Kidney (tissue), 13 donors: ENCODE measurements at regions not wholly inside any gene's neighbourhood (a gene's known extent, or its start where the extent isn't known, plus 50 kb on each side); places are given as distances from the start of the nearest gene placed in this dataset.

Experiments used
- DNase-seq, 5 donors: peaks; one replicate each; pipeline ENCODE4 v3.0.0-alpha.2; 2013 to 2020
- FAIRE-seq: peaks from 2 replicates; lab custom pipeline; 2012; peaks lifted over from hg19 to GRCh38; lab: Jason Lieb, UNC
- H3K27ac ChIP-seq, 2 donors: one replicate each; pipeline ENCODE4 v1.7.0; 2013; ENCODE audit warnings: low read depth in 2 of 2, low read length in 2 of 2, inconsistent platforms in 1 of 2
- H3K27me3 ChIP-seq: one replicate; pipeline ENCODE4 v1.7.1; 2013; ENCODE audit warnings: low read length, inconsistent platforms; ENCODE audit not compliant: control insufficient read depth, insufficient read depth
- H3K36me3 ChIP-seq, 3 donors: one replicate each; pipeline versions ENCODE4 v1.7.0 to v1.7.1; 2013; ENCODE audit warnings: low read length in 3 of 3, control low read depth in 1 of 3, inconsistent platforms in 1 of 3; ENCODE audit not compliant: insufficient read depth in 3 of 3, control insufficient read depth in 2 of 3
- H3K4me1 ChIP-seq, 3 donors: one replicate each; pipeline versions ENCODE4 v1.7.0 to v1.7.1; 2013; ENCODE audit warnings: low read length in 3 of 3, inconsistent platforms in 1 of 3, low read depth in 1 of 3; ENCODE audit not compliant: control insufficient read depth in 2 of 3, insufficient read depth in 2 of 3
- H3K4me3 ChIP-seq, 3 donors: one replicate each; pipeline versions ENCODE4 v1.7.0 to v1.8.1; 2013; ENCODE audit warnings: low read length in 3 of 3, control low read depth in 1 of 3, inconsistent platforms in 1 of 3
- H3K9ac ChIP-seq, 3 donors: one replicate each; pipeline versions ENCODE4 v1.7.0 to v1.7.1; 2013; ENCODE audit warnings: low read length in 3 of 3, control low read depth in 1 of 3, inconsistent platforms in 1 of 3
- H3K9me3 ChIP-seq, 3 donors: one replicate each; pipeline versions ENCODE4 v1.7.0 to v1.7.1; 2013; ENCODE audit warnings: low read length in 3 of 3, control low read depth in 1 of 3, inconsistent platforms in 1 of 3; ENCODE audit not compliant: control insufficient read depth in 2 of 3, insufficient read depth in 1 of 3
- CTCF ChIP-seq: IDR thresholded peaks from 3 replicates; pipeline ENCODE4 v1.5.1; 2012; ENCODE audit warnings: mild to moderate bottlenecking, moderate library complexity, borderline replicate concordance; ENCODE audit not compliant: insufficient read depth; ENCODE audit errors: extremely low read depth
- intact Hi-C: fragments of 100-400 bp; cut with DNase I; formaldehyde crosslinking; loops from one replicate; pipeline ENCODE4 v1.11.1; 2022
- donor health status: control.
- donor health status: control.
- donor health status: control.
- donor health status: control.
- donor health status: control.
- donor health status: DM: yes; HTN: yes; CAD: no.
- donor health status: Normal renal cell carcinoma (clear cell type).

- no peaks in the 10 kb centered on the region for H3K4me1 ChIP-seq
- H3K36me3 ChIP-seq: no peaks in the 10 kb centered on the region
- FAIRE-seq (no peak), DNase-seq (no peak)
- intact Hi-C loops: no loop called here
- no peak overlapping the region for H3K9ac ChIP-seq
- no peak overlapping the region for H3K27ac ChIP-seq
- H3K4me3 ChIP-seq: no peak overlapping the region
- no peaks in the 10 kb centered on the region for H3K9me3 ChIP-seq
- no peak for TF ChIP-seq CTCF
- H3K27me3 ChIP-seq: no peaks in the 10 kb centered on the region
Measured at GRCh38 chr12:63013302-63013701, 78.4 kb upstream of the PPM1H start.

- Histone ChIP-seq H3K27me3 (no peaks in the 10 kb centered on the region), H3K4me3 (no peak overlapping the region), H3K4me1 (no peaks in the 10 kb centered on the region), H3K9ac (no peak overlapping the region), H3K9me3 (no peaks in the 10 kb centered on the region), H3K27ac (no peak overlapping the region), H3K36me3 (no peaks in the 10 kb centered on the region)
- intact Hi-C loops: no loop called here
- no peak for FAIRE-seq
- DNase-seq: no peak
- TF ChIP-seq CTCF: no peak
Measured at GRCh38 chr12:63010698-63011097, 75.7 kb upstream of the PPM1H start.

- Histone ChIP-seq H3K4me1 (no peaks in the 10 kb centered on the region), H3K4me3 (no peak overlapping the region), H3K36me3 (no peaks in the 10 kb centered on the region), H3K9ac (no peak overlapping the region), H3K27ac (no peak overlapping the region), H3K9me3 (no peaks in the 10 kb centered on the region), H3K27me3 (no peaks in the 10 kb centered on the region)
- DNase-seq (no peak), FAIRE-seq (no peak)
- intact Hi-C loops: no loop called here
- no peak for TF ChIP-seq CTCF
Measured at GRCh38 chr12:63008372-63008771, 73.4 kb upstream of the PPM1H start.

- DNase-seq: no peak
- Histone ChIP-seq H3K36me3 (no peaks in the 10 kb centered on the region), H3K9me3 (no peaks in the 10 kb centered on the region), H3K27me3 (no peaks in the 10 kb centered on the region), H3K4me1 (no peaks in the 10 kb centered on the region), H3K27ac (no peak overlapping the region), H3K4me3 (no peak overlapping the region), H3K9ac (no peak overlapping the region)
- intact Hi-C loops: no loop called here
- no peak for FAIRE-seq
- no peak for TF ChIP-seq CTCF
Measured at GRCh38 chr12:63007726-63008125, 72.8 kb upstream of the PPM1H start.
